ENCODE measurements at regions not wholly inside any gene's neighbourhood (a gene's known extent, or its start where the extent isn't known, plus 50 kb on each side); places are given as distances from the start of the nearest gene placed in this dataset.

- TF ChIP-seq CTCF (IDR thresholded peaks at IDR 0.05) (no peak), POLR2A (IDR thresholded peaks at IDR 0.05) (no peak)
Observed at GRCh38 chr6:132962936-132963868, 148.8 kb downstream of the RPS12 start.
